ENCODE measurements at regions not wholly inside any gene's neighbourhood (a gene's known extent, or its start where the extent isn't known, plus 50 kb on each side); places are given as distances from the start of the nearest gene placed in this dataset.
A peak's percentile ranks its signal among the peaks of the same experiment; 100 is the strongest.
"Not testable (repeated sequence)": the region's sequence is repeated elsewhere in the genome, so short reads cannot be mapped to it uniquely, and the experiment has no call there.

DNA sequence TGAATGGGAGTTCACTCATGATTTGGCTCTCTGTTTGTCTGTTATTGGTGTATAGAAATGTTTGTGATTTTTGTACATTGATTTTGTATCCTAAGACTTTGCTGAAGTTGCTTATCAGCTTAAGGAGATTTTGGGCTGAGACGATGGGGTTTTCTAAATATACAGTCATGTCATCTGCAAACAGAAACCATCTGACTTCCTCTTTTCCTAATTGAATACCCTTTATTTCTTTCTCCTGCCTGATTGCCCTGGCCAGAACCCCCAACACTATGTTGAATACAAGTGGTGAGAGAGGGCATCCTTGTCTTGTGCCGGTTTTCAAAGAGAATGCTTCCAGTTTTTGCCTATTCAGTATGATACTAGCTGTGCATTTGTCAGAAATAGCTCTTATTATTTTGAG is 261.5 kb downstream of the VAPA start:
- not testable (repeated sequence) for DNase-seq

- not testable (repeated sequence) for DNase-seq
These were observed 265.5 kb downstream of the VAPA start for GRCh38 chr18:10179326-10179725.

DNA sequence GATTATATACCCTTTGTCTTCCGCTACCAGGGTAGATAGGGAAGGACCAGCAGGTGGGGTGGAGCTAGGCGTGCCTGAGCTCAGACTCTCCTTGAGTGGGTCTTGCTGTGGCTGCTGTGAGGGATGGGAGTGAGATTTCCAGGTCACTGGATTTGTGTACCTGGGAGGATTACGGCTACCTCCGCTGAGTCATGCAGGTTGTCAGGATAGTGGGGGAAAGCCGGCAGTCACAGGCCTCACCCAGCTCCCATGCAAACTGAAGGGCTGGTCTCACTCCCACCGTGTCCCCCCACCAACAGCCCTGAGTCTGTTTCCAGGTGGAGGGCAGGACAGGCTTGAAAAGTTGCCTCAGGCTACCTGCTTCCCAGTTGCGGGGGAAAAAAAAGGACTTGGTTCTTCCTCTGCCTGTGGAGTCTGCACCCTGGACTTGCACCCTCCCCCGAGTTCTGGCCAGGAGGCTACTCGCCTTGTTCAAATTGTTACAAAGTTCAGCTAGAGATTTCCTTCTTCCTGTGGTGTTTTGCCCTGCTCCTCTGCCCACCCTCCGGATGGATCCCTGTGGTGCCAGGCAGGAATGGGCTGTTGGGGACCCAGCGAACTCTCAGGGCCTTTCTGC is 268.3 kb downstream of the VAPA start:
- no peak for DNase-seq

- no peak for DNase-seq
These were observed 269.7 kb upstream of the APCDD1 start for GRCh38 chr18:10184776-10185175.

- no peak for DNase-seq
These were observed 265.2 kb upstream of the APCDD1 start for GRCh38 chr18:10188971-10189810.

DNA sequence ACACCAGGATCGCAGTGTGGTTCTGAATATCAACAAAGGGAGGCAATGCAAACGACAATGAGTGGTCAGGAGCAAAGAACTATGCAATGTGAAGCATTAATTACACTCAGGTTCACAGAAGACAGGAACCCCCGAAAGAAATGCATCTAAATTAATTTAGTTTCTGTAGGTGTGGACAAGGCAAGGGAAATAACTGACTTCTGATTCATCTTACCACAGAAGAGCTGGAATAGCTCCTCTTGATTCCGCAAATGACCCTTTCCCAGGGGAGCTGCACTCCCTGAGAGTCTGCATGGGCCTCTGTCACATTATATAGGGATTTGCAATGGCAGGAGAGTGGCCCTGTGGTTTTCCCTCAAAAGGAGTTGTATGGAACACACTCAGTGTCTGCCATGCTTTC is 263.9 kb upstream of the APCDD1 start:
- peak; percentile 82 for DNase-seq

- DNase-seq = no peak
These were observed 261.0 kb upstream of the APCDD1 start for GRCh38 chr18:10193444-10193843.

DNA sequence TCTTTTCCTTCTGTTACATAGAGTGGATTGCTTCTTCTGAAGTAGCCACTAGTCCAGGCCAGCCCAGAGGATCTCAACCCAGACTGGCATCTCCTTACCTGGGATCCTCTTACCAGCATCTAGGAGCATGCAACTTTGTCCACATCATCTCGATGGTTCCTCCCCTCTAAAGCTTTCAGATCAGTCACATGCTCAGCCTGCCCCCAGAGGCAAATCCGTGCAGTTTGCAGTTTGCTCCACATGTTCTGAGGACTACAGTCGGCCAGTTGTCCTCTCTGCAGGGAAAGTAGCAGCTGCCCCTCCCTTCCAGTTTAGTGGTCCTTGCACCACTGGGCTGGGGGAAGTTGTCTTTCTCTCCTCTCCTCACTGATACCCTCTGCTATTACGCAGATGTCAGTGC is 259.8 kb upstream of the APCDD1 start:
- DNase-seq = peak; percentile 6

DNA sequence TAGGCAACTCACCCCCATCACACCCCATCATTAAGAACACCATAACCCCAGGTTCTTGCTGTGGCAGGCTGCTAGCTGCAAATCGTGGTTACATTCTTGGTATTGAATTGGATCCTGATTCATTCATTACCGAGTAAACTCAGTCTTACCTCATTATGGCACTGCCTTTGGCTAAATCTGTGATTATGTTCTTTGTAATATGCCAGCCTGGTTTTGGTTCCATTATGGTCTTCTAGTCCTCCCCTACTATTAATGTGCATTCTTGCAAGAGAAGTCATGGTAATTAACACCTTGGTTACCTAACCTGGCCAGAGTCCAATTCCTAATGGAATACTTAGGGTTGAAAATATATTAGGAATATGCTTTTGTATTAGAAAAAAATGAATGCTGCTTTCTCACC is 258.9 kb upstream of the APCDD1 start:
- DNase-seq = no peak

GRCh38 chr18:10197097-10197496 is 257.3 kb upstream of the APCDD1 start:
- DNase-seq = peak; percentile 35

- DNase-seq = no peak
These were observed 253.2 kb upstream of the APCDD1 start for GRCh38 chr18:10201226-10201625.

DNA sequence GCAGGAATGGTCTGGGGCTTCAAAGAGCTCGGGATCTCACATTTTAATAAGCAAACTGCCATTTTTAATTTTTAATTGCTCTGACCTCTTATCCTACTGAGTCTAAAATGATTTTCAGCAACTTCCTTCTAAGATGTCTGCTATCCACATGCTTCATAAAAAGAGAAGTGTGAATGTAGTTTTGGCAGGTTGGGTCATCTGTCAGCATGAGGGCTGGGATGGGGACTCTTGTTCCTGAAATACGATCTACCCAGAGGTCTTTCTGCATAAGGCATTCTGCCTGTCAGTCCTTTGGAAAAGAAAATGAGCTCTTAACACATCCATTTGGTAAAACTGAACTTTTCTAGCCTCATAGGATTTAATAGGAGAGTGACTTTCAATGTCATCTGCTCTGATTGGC is 252.8 kb upstream of the APCDD1 start:
- DNase-seq = no peak

GRCh38 chr18:10202845-10203321 is 251.6 kb upstream of the APCDD1 start:
- no peak for DNase-seq

GRCh38 chr18:10205151-10205550 is 249.3 kb upstream of the APCDD1 start:
- DNase-seq = no peak

GRCh38 chr18:10207682-10208345 is 246.6 kb upstream of the APCDD1 start:
- DNase-seq = no peak

- no peak for DNase-seq
These were observed 245.1 kb upstream of the APCDD1 start for GRCh38 chr18:10209302-10209701.

DNA sequence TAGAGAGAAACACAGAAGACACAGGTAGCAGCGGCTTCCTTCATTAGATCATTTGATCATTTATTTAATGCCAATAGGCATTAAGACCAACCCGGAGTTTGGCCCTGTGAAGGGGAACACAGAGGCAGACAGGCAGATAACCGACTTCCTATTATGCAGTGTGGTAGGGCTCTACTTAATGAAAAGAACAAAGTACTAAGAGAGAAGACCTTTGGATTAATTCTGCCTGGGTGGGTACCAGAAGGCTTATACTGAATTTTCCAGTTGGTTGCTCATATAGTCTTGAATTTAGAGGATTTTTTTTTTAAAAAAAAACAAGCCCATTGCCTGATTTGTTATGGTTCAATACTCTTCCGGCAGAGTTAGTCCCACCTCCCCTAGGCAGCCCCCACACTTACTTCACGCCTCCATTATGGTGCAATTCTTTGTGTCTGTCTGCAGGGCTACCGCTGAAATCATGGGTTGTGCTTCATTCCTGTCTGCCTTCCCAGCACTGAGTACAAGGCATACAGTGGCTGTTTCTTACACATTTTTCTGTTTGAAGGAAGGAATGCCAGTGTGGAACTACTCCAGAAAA is 244.3 kb upstream of the APCDD1 start:
- no peak for DNase-seq

DNA sequence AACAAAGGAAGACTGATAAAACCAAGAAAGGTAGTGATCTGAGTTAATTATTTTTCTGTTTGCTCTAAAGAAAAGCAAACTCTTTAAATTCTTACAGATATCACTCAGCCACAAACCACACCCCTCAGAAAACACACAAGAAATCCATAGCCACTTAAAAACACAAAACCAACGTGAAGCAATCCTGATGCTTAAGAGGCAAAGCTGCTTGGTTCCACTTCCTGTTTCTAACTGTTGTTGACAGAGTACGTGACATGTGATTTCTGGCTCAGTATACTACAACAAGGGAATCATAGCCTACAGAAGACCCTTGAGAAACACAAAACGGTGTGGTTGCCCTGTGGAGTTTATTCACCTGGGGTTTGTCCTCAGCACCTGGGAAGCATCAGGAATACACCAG is 240.9 kb upstream of the APCDD1 start:
- DNase-seq = peak; percentile 52

DNA sequence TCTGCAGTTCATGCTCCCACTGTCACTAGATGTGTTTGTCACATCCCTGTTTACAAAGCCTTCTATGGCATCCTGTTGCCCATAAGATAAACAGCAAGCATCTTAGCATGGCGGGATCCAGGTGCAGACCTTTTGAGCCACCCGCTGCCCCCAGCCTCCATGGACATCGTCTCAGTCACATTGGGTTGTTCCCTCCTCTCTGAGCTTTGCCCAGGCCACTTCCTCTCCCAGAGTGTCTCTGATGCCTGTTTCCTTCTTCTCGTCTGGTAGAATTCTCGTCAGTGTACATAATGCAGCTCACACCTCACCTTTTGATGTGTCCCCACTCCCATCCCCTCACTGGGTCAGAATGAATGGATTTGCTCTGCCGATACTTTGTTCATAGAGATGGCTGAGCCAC is 239.0 kb upstream of the APCDD1 start:
- DNase-seq = no peak

- DNase-seq = no peak
These were observed 237.6 kb upstream of the APCDD1 start for GRCh38 chr18:10216791-10217190.

DNA sequence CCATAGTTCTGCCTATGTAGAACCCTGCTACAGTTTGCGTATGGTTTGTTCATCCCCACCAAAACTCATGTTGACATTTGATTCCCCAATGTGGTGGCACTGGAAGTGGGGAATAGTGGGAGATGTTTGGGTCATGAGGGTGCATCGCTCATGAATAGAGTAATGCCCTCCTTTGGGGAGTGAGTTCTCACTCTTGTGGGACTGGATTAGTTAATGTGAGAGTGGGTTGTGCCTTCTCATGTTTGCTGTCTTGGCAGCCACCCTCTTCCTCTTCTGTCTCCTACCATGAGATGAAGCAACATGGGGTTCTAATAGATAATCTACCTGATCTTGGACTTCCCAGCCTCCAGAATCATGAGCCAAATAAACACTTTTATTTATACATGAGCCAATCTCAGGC is 237.2 kb upstream of the APCDD1 start:
- no peak for DNase-seq

GRCh38 chr18:10225300-10225699 is 229.1 kb upstream of the APCDD1 start:
- no peak for DNase-seq

GRCh38 chr18:10226971-10227370 is 227.5 kb upstream of the APCDD1 start:
- no peak for DNase-seq
